ENCODE measurements at regions not wholly inside any gene's neighbourhood (a gene's known extent, or its start where the extent isn't known, plus 50 kb on each side); places are given as distances from the start of the nearest gene placed in this dataset.
"Not testable (repeated sequence)": the region's sequence is repeated elsewhere in the genome, so short reads cannot be mapped to it uniquely, and the experiment has no call there.

DNA sequence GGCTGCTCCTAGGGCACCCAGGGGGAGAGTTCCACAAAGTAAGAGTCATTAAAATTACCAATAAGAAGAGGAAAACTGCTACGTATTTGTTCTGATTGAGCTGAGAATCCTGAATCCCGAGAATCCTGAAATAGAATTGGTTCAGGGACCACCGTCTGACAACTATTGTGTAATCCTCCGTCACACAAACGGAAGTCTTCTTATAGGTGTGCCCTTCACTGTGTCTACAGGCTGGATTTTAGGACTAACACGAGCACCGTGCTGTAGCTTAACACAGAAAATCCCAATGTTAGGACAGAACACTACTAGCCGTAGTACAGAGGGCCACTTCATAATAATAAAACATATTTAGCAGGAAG lies 50.6 kb upstream of the RNF182 start:
- Mint-ChIP-seq H3K27ac (ENCODE audit: unreplicated experiment) (no peak overlapping the region), H3K4me3 (ENCODE audit: unreplicated experiment) (peak overlapping the region; percentile 75)
- TF ChIP-seq CTCF (IDR thresholded peaks at IDR 0.05), result no peak

GRCh38 chr6:13873288-13874190 lies 51.2 kb upstream of the RNF182 start:
- no peak overlapping the region for H3K27ac Mint-ChIP-seq (ENCODE audit: unreplicated experiment)
- TF ChIP-seq CTCF (IDR thresholded peaks at IDR 0.05), result peak; percentile 74
- no peaks in the 10 kb centered on the region for H3K36me3 Mint-ChIP-seq (ENCODE audit: unreplicated experiment)
- H3K4me3 Mint-ChIP-seq (ENCODE audit: unreplicated experiment), result peak overlapping the region; percentile 75
- DNase-seq (ENCODE audit: extremely low spot score, unreplicated experiment), result peak; percentile 85
- H3K9me3 Mint-ChIP-seq (ENCODE audit: unreplicated experiment), result no peaks in the 10 kb centered on the region
- peaks cover 8% of the 10 kb centered on the region for H3K27me3 Mint-ChIP-seq (ENCODE audit: unreplicated experiment)
- peaks cover 15% of the 10 kb centered on the region for H3K4me1 Mint-ChIP-seq (ENCODE audit: unreplicated experiment)

More for the DNA sequence above, 50.6 kb upstream of the RNF182 start:
- H3K27me3 Mint-ChIP-seq (ENCODE audit: unreplicated experiment), result peaks cover 8% of the 10 kb centered on the region
- no peaks in the 10 kb centered on the region for H3K36me3 Mint-ChIP-seq (ENCODE audit: unreplicated experiment)
- peaks cover 15% of the 10 kb centered on the region for H3K4me1 Mint-ChIP-seq (ENCODE audit: unreplicated experiment)
- no peaks in the 10 kb centered on the region for H3K9me3 Mint-ChIP-seq (ENCODE audit: unreplicated experiment)
- DNase-seq (ENCODE audit: extremely low spot score, unreplicated experiment), result no peak

- H3K4me1 Mint-ChIP-seq (ENCODE audit: unreplicated experiment), result peaks cover 15% of the 10 kb centered on the region
- H3K9me3 Mint-ChIP-seq (ENCODE audit: unreplicated experiment), result no peaks in the 10 kb centered on the region
- peak; percentile 8 for DNase-seq (ENCODE audit: extremely low spot score, unreplicated experiment)
- peaks cover 8% of the 10 kb centered on the region for H3K27me3 Mint-ChIP-seq (ENCODE audit: unreplicated experiment)
- no peak for TF ChIP-seq CTCF (IDR thresholded peaks at IDR 0.05)
- no peaks in the 10 kb centered on the region for H3K36me3 Mint-ChIP-seq (ENCODE audit: unreplicated experiment)
- H3K4me3 Mint-ChIP-seq (ENCODE audit: unreplicated experiment), result peak overlapping the region; percentile 75
- no peak overlapping the region for H3K27ac Mint-ChIP-seq (ENCODE audit: unreplicated experiment)
Measured at GRCh38 chr6:13872681-13873080, 52.1 kb upstream of the RNF182 start.

DNA sequence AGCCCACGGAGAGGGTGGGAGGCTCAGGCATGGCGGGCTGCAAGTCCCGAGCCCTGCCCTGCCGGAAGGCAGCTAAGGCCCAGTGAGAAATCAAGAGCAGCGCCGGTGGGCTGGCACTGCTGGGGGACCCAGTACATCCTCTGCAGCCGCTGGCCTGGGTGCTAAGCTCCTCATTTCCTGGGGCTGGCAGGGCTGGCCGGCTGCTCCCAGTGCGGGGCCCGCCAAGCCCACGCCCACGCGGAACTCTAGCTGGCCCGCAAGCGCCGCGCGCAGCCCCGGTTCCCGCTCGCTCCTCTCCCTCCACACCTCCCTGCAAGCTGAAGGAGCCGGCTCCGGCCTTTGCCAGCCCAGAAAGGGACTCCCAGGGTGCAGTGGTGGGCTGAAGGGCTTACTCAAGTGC lies 52.7 kb upstream of the RNF182 start:
- not testable (repeated sequence) for H3K4me3 Mint-ChIP-seq (ENCODE audit: unreplicated experiment); H3K36me3 Mint-ChIP-seq (ENCODE audit: unreplicated experiment); H3K27ac Mint-ChIP-seq (ENCODE audit: unreplicated experiment); H3K27me3 Mint-ChIP-seq (ENCODE audit: unreplicated experiment); H3K9me3 Mint-ChIP-seq (ENCODE audit: unreplicated experiment)
- peak; percentile 81 for DNase-seq (ENCODE audit: extremely low spot score, unreplicated experiment)
- H3K4me1 Mint-ChIP-seq (ENCODE audit: unreplicated experiment), result peaks cover 15% of the 10 kb centered on the region

- Mint-ChIP-seq H3K36me3 (ENCODE audit: unreplicated experiment) (no peaks in the 10 kb centered on the region), H3K9me3 (ENCODE audit: unreplicated experiment) (no peaks in the 10 kb centered on the region), H3K4me1 (ENCODE audit: unreplicated experiment) (peaks cover 15% of the 10 kb centered on the region), H3K27ac (ENCODE audit: unreplicated experiment) (no peak overlapping the region), H3K4me3 (ENCODE audit: unreplicated experiment) (no peak overlapping the region), H3K27me3 (ENCODE audit: unreplicated experiment) (peaks cover 13% of the 10 kb centered on the region)
- no peak for TF ChIP-seq CTCF (IDR thresholded peaks at IDR 0.05)
- DNase-seq (ENCODE audit: extremely low spot score, unreplicated experiment), result no peak
Measured at GRCh38 chr6:13870214-13870830, 54.4 kb upstream of the RNF182 start.

All from osteocyte (in vitro differentiated cells).